Esophagus squamous epithelium (tissue), 4 donors: ENCODE measurements at regions not wholly inside any gene's neighbourhood (a gene's known extent, or its start where the extent isn't known, plus 50 kb on each side); places are given as distances from the start of the nearest gene placed in this dataset.
"Not testable (repeated sequence)": the region's sequence is repeated elsewhere in the genome, so short reads cannot be mapped to it uniquely, and the experiment has no call there.

Experiments used
- CTCF ChIP-seq, 6 experiments: fragments of 450-650 bp in 4 of 6; fragments of 200-600 bp in 2 of 6; sonication (generic) in 2 of 6; IDR thresholded peaks; one replicate each; pipeline ENCODE4 v1.5.1; 2016 to 2019; ENCODE audit warnings: antibody characterized with exemption in 6 of 6, mild to moderate bottlenecking in 4 of 6, moderate library complexity in 4 of 6
- POLR2A ChIP-seq, 4 donors: fragments of 450-650 bp; IDR thresholded peaks; one replicate each; pipeline ENCODE4 v1.6.1; 2017; ENCODE audit warnings: antibody characterized with exemption in 4 of 4, mild to moderate bottlenecking in 4 of 4, moderate library complexity in 3 of 4

GRCh38 chr1:30075916-30076315 lies 647.5 kb downstream of the MATN1 start:
- TF ChIP-seq CTCF, POLR2A (IDR thresholded peaks at IDR 0.05): not testable (repeated sequence)
